ENCODE measurements at regions not wholly inside any gene's neighbourhood (a gene's known extent, or its start where the extent isn't known, plus 50 kb on each side); places are given as distances from the start of the nearest gene placed in this dataset.

- Histone ChIP-seq H3K9ac (ENCODE audit: insufficient read depth in 1 of 2, low read depth in 2 of 2, low read length in 2 of 2) (no peak overlapping the region), H4K20me1 (replicated peaks; ENCODE audit: control insufficient read depth, insufficient read depth, low read length) (no peaks in the 10 kb centered on the region), H3K36me3 (ENCODE audit: control insufficient read depth, insufficient read depth, low read length) (no peaks in the 10 kb centered on the region), H3K4me3 (no peak overlapping the region), H3K9me1 (ENCODE audit: control insufficient read depth, insufficient read depth, low read length) (no peaks in the 10 kb centered on the region), H3K4me2 (ENCODE audit: insufficient read depth, low read length) (no peak overlapping the region), H2AFZ (ENCODE audit: low read depth, low read length) (no peak overlapping the region), H3K9me3 (replicated peaks; ENCODE audit: control insufficient read depth, insufficient read depth, low read depth, low read length) (no peaks in the 10 kb centered on the region), H3K27ac (ENCODE audit: extremely low read depth, low read depth, low read length) (no peak overlapping the region), H3K4me1 (replicated peaks in 1 of 2; ENCODE audit: control insufficient read depth in 2 of 2, insufficient read depth in 2 of 2, low read length in 2 of 2) (no peaks in the 10 kb centered on the region), H3K79me2 (ENCODE audit: control insufficient read depth, insufficient read depth, low read length) (no peaks in the 10 kb centered on the region), H3K27me3 (ENCODE audit: control insufficient read depth in 2 of 2, insufficient read depth in 2 of 2, low read length in 2 of 2) (no peaks in the 10 kb centered on the region)
- WGBS (ENCODE audit: insufficient coverage, low coverage, missing lambda C conversion rate) = 2% methylated on average over 5 of the region's 5 CpGs
- POLR2A ChIA-PET = no interaction called here
- CTCF ChIA-PET (ENCODE audit: low intra/inter-chr PET ratio) = no interaction called here
- DNase-seq (ENCODE audit: extremely low read depth in 1 of 4, low spot score in 3 of 4) (no peak), FAIRE-seq (no peak), ATAC-seq (no peak)
- TF ChIP-seq NR3C1 (CRISPR knock-in tag; IDR thresholded peaks at IDR 0.05) (no peak), SREBF2 (CRISPR knock-in tag; IDR thresholded peaks at IDR 0.05) (no peak), RBM14 (IDR thresholded peaks at IDR 0.05; ENCODE audit: borderline replicate concordance, insufficient read depth, low read depth, low read length) (no peak), NFIC (IDR thresholded peaks at IDR 0.05) (peak; percentile 74), RBM22 (IDR thresholded peaks at IDR 0.05; ENCODE audit: low read depth, low read length, poor library complexity, severe bottlenecking) (no peak), ZHX1 (conservative IDR thresholded peaks at IDR 0.05; ENCODE audit: low read length) (no peak), FOXJ2 (tag; IDR thresholded peaks at IDR 0.05) (no peak), ZNF695 (CRISPR knock-in tag; IDR thresholded peaks at IDR 0.05) (no peak), TFAP4 (CRISPR knock-in tag; IDR thresholded peaks at IDR 0.05; ENCODE audit: borderline replicate concordance) (no peak), NFIX (CRISPR knock-in tag; IDR thresholded peaks at IDR 0.05; ENCODE audit: low read depth) (peak; percentile 67), SMARCC2 (IDR thresholded peaks at IDR 0.05; ENCODE audit: low read depth) (no peak), NFE2L1 (tag; IDR thresholded peaks at IDR 0.05; ENCODE audit: borderline replicate concordance, low read depth) (no peak)
- intact Hi-C loops (cut with micrococcal nuclease) = no loop called here
- no TSS peak for BruUV-seq (replicated peaks)
- in situ Hi-C loops (cut with MboI) = no loop called here
Observed at GRCh38 chr5:145446412-145446811, 388.7 kb downstream of the PRELID2 start.

All from K562 (cell line).